Endothelial cell of umbilical vein (primary cell): ENCODE measurements at regions not wholly inside any gene's neighbourhood (a gene's known extent, or its start where the extent isn't known, plus 50 kb on each side); places are given as distances from the start of the nearest gene placed in this dataset.

Experiments
- BruUV-seq: library from RNA; stranded (reverse); fragments of 400-500 nt; replicated peaks from 2 replicates; lab custom pipeline; 2021; lab: Mats Ljungman, UMichigan
- CTCF ChIA-PET: fragments of 300-600, 350-600 bp; sonication (Branson Sonifier 250); formaldehyde crosslinking; loops from one replicate; lab custom pipeline; 2021; ENCODE audit warnings: antibody characterized with exemption, inconsistent platforms; lab: Charles Lee
- POLR2A ChIA-PET: fragments of 300-600, 350-600 bp; sonication (Branson Sonifier 250); formaldehyde crosslinking; loops from one replicate; lab custom pipeline; 2021; ENCODE audit warnings: antibody characterized with exemption, inconsistent platforms; lab: Charles Lee
- DNase-seq: peaks from one replicate; pipeline ENCODE4 v3.0.0-alpha.2; 2011; ENCODE audit warnings: low read depth, low spot score
- FAIRE-seq: peaks from 2 replicates; lab custom pipeline; 2011; peaks lifted over from hg19 to GRCh38; lab: Jason Lieb, UNC
- H2AFZ ChIP-seq: 2 replicates; pipeline ENCODE4 v1.6.0; 2012; ENCODE audit warnings: low read depth, low read length, control low read depth, inconsistent platforms
- H3K27ac ChIP-seq: 2 replicates; pipeline ENCODE4 v1.5.1; 2011; ENCODE audit warnings: low read depth, mild to moderate bottlenecking, control low read depth, low read length, moderate library complexity; ENCODE audit not compliant: insufficient read depth
- H3K27me3 ChIP-seq, 2 experiments: 2 replicates each; pipeline versions ENCODE4 v1.6.0 to v1.6.1; 2011; ENCODE audit warnings: low read length in 2 of 2, mixed read lengths in 1 of 2; ENCODE audit not compliant: control insufficient read depth in 2 of 2, insufficient read depth in 2 of 2
- H3K36me3 ChIP-seq, 2 experiments: 2 replicates in 1 of 2; 3 replicates in 1 of 2; pipeline ENCODE4 v1.5.1; 2011; ENCODE audit warnings: low read length in 2 of 2, mild to moderate bottlenecking in 1 of 2, moderate library complexity in 1 of 2; ENCODE audit not compliant: control insufficient read depth in 2 of 2, insufficient read depth in 2 of 2; ENCODE audit errors: extremely low read depth in 1 of 2
- H3K4me1 ChIP-seq: 3 replicates; pipeline ENCODE4 v1.5.1; 2011; ENCODE audit warnings: mild to moderate bottlenecking, low read length; ENCODE audit not compliant: control insufficient read depth, insufficient read depth; ENCODE audit errors: extremely low read depth
- H3K4me2 ChIP-seq: 2 replicates; pipeline ENCODE4 v1.6.1; 2011; ENCODE audit warnings: low read length, control low read depth, mixed read lengths; ENCODE audit not compliant: insufficient read depth
- H3K4me3 ChIP-seq, 3 experiments: fragments of 200-600 bp in 1 of 3; sonication (generic), shearing (Covaris generic) in 1 of 3; replicated peaks in 1 of 3; 2 replicates each; pipeline ENCODE4 v1.5.1; 2011 to 2016; ENCODE audit warnings: control low read depth in 3 of 3, low read length in 3 of 3, mild to moderate bottlenecking in 2 of 3, inconsistent platforms in 1 of 3, low read depth in 1 of 3, moderate library complexity in 1 of 3; ENCODE audit not compliant: insufficient read depth in 1 of 3
- H3K79me2 ChIP-seq: 2 replicates; pipeline ENCODE4 v1.6.0; 2012; ENCODE audit warnings: low read length, inconsistent platforms; ENCODE audit not compliant: control insufficient read depth, insufficient read depth
- H3K9ac ChIP-seq: replicated peaks from 2 replicates; pipeline ENCODE3; 2011; ENCODE audit warnings: low read length, control low read depth; ENCODE audit not compliant: insufficient read depth; ENCODE audit errors: extremely low read depth
- H3K9me1 ChIP-seq: replicated peaks from 3 replicates; pipeline ENCODE4 v1.6.0; 2011; ENCODE audit warnings: mild to moderate bottlenecking, low read length; ENCODE audit not compliant: control insufficient read depth, insufficient read depth; ENCODE audit errors: extremely low read depth
- H3K9me3 ChIP-seq: replicated peaks from 2 replicates; pipeline ENCODE4 v1.5.1; 2012; ENCODE audit warnings: low read length, inconsistent platforms; ENCODE audit not compliant: control insufficient read depth, insufficient read depth
- H4K20me1 ChIP-seq: replicated peaks from 2 replicates; pipeline ENCODE3; 2011; ENCODE audit warnings: mild to moderate bottlenecking, low read length; ENCODE audit not compliant: control insufficient read depth, insufficient read depth; ENCODE audit errors: extremely low read depth
- CTCF ChIP-seq, 2 donors: IDR thresholded peaks; 1 replicate in 1 of 2; 2 replicates in 1 of 2; pipeline ENCODE4 v1.5.1; 2011; ENCODE audit warnings: low read length in 2 of 2, mild to moderate bottlenecking in 2 of 2, moderate library complexity in 2 of 2, control low read depth in 1 of 2, inconsistent platforms in 1 of 2, low read depth in 1 of 2; ENCODE audit not compliant: insufficient read depth in 1 of 2; ENCODE audit errors: extremely low read depth in 1 of 2
- EZH2 ChIP-seq: IDR thresholded peaks from 2 replicates; pipeline ENCODE4 v1.6.1; 2012; ENCODE audit warnings: borderline replicate concordance, low read depth, mild to moderate bottlenecking, moderate library complexity, low read length, inconsistent platforms; ENCODE audit not compliant: severe bottlenecking
- FOS ChIP-seq: IDR thresholded peaks from 2 replicates; pipeline ENCODE4 v1.6.1; 2011; ENCODE audit warnings: mild to moderate bottlenecking, low read length, moderate library complexity, borderline replicate concordance; ENCODE audit not compliant: insufficient read depth
- GATA2 ChIP-seq: IDR thresholded peaks from 2 replicates; pipeline ENCODE4 v1.7.0; 2011; ENCODE audit warnings: low read depth, mild to moderate bottlenecking, moderate library complexity, mixed read lengths, low read length; ENCODE audit not compliant: insufficient read length, insufficient read depth
- JUN ChIP-seq: IDR thresholded peaks from 2 replicates; pipeline ENCODE4 v1.6.1; 2011; ENCODE audit warnings: borderline replicate concordance, low read depth; ENCODE audit not compliant: insufficient read length, insufficient read depth
- MAX ChIP-seq: IDR thresholded peaks from 2 replicates; pipeline ENCODE4 v1.6.1; 2011; ENCODE audit not compliant: insufficient read depth, insufficient read length
- POLR2A ChIP-seq: IDR thresholded peaks from 2 replicates; pipeline ENCODE4 v1.6.1; 2012; ENCODE audit warnings: low read depth, mild to moderate bottlenecking, control low read depth, low read length
- dilution Hi-C: fragments of 300-500 bp; cut with MboI; formaldehyde crosslinking; loops from one replicate; pipeline ENCODE4 v1.15.0; 2019; ENCODE audit warnings: low sequenced_read_pairs; ENCODE audit not compliant: extremely low pct_ligation_motif_present
- intact Hi-C: fragments of 100-400 bp; cut with micrococcal nuclease; formaldehyde crosslinking; loops from one replicate; pipeline ENCODE4 v1.10.0; 2022

- no peak for FAIRE-seq
Measured at GRCh38 chr1:170436928-170437327, 95.0 kb upstream of the GORAB start.

More at GRCh38 chr1:170436928-170437327, 95.0 kb upstream of the GORAB start:
- Histone ChIP-seq H3K9me3 (no peaks in the 10 kb centered on the region), H3K9ac (no peak overlapping the region), H3K27me3 (no peaks in the 10 kb centered on the region), H3K36me3 (no peaks in the 10 kb centered on the region), H3K79me2 (no peaks in the 10 kb centered on the region), H4K20me1 (no peaks in the 10 kb centered on the region), H3K4me3 (no peak overlapping the region), H3K4me1 (no peaks in the 10 kb centered on the region), H3K9me1 (no peaks in the 10 kb centered on the region), H2AFZ (no peak overlapping the region), H3K4me2 (no peak overlapping the region), H3K27ac (no peak overlapping the region)
- intact Hi-C loops, result loop anchor here (1.0 to 10.0 kb wide), 4 partner anchors 228 to 510 kb away; partner anchors contain the start of gene PRRX1
- POLR2A ChIA-PET, result no interaction called here
- DNase-seq, result peak; percentile 28
- TF ChIP-seq MAX, result no peak
- no peak for TF ChIP-seq POLR2A
- no peak for TF ChIP-seq JUN
- TF ChIP-seq CTCF (IDR thresholded peaks at IDR 0.05; ENCODE audit: extremely low read depth in 1 of 2, insufficient read depth in 1 of 2, low read depth in 1 of 2, low read length in 2 of 2), result peak in 1 of 2 donors; percentile 27
- TF ChIP-seq EZH2, result no peak
- no peak for TF ChIP-seq FOS
- no peak for TF ChIP-seq GATA2
- CTCF ChIA-PET, result interaction anchor here (0.6 kb wide), 1 partner anchor 491 kb away, joined by 3 read pairs; no protein-coding TSS in a partner anchor
- no TSS peak for BruUV-seq
- dilution Hi-C loops, result no loop called here
